ENCODE measurements at regions not wholly inside any gene's neighbourhood (a gene's known extent, or its start where the extent isn't known, plus 50 kb on each side); places are given as distances from the start of the nearest gene placed in this dataset.

DNA sequence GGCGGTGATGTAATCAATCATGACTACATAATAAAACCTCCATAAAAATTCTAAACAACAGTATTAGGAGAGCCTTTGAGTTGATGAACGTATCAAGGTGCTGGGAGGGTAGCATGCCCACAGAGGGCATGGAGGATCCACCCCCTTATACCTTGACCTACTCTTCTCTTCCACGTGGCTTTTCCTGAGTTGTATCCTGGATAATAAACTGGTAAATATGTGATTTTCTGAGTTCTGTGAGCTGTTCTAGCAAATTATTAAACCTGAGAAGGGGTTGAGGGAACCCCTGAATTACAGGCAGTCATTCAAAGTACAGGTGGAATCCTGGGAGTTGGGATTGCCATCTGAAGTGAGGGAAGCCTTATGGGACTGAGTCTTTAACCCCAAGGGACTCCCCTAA, 446.9 kb downstream of the DYNC2H1 start:
- CTCF ChIA-PET: interaction anchor here (0.9 to 1.5 kb wide), 2 partner anchors 10 to 44 kb away, joined by 3 to 5 read pairs; no protein-coding TSS in a partner anchor
- DNase-seq (ENCODE audit: extremely low spot score): no peak
- POLR2A ChIA-PET: no interaction called here
- TF ChIP-seq, protein P1, sequence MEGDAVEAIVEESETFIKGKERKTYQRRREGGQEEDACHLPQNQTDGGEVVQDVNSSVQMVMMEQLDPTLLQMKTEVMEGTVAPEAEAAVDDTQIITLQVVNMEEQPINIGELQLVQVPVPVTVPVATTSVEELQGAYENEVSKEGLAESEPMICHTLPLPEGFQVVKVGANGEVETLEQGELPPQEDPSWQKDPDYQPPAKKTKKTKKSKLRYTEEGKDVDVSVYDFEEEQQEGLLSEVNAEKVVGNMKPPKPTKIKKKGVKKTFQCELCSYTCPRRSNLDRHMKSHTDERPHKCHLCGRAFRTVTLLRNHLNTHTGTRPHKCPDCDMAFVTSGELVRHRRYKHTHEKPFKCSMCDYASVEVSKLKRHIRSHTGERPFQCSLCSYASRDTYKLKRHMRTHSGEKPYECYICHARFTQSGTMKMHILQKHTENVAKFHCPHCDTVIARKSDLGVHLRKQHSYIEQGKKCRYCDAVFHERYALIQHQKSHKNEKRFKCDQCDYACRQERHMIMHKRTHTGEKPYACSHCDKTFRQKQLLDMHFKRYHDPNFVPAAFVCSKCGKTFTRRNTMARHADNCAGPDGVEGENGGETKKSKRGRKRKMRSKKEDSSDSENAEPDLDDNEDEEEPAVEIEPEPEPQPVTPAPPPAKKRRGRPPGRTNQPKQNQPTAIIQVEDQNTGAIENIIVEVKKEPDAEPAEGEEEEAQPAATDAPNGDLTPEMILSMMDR (IDR thresholded peaks at IDR 0.05; ENCODE audit: control extremely low read depth, extremely low read depth, low read depth, missing control alignments): no peak

DNA sequence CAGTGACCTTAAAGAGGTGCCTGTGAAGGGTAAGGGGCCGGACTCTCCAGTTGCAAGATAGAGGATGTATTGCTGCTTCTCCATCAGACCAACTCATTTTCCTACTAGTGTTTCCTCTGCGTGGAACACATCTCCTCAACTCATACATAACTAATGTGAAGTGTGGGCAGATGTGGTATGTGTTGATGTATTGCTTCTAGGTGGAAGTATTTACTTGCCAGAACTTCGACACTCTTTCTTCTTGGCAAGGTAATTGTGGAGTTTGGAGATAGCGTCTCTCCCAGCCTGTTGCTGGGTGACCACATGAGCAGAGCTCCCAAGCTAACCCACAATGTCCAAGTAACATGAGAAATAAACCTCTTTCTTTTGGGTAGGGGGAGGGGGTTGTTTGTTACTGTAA, 456.9 kb downstream of the DYNC2H1 start:
- TF ChIP-seq, protein P1 (IDR thresholded peaks at IDR 0.05; ENCODE audit: control extremely low read depth, extremely low read depth, low read depth, missing control alignments): no peak
- POLR2A ChIA-PET: no interaction called here
- no peak for DNase-seq (ENCODE audit: extremely low spot score)
- CTCF ChIA-PET: no interaction called here

DNA sequence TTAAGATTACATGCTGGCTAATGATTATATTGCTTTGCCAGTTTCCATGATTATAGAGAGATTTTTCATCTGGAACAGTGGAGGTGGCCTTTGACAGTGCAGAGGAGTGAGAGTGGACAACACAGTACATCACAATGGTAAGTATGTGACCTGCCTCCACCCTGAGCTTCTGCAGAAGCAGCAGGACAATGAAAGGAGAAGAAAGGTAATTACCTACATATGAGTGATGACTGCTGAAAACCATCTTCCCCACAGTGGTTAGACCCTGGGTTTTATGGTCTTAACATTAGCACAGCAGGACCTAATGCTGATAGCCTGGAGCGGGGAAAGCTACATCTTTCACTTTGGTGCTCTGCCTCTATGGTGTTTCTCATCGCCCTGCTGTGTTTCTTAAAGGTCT, 454.7 kb upstream of the DDI1 start:
- TF ChIP-seq, protein P1 (IDR thresholded peaks at IDR 0.05; ENCODE audit: control extremely low read depth, extremely low read depth, low read depth, missing control alignments): no peak
- ChIA-PET CTCF (interaction anchor here (1.0 kb wide), 1 partner anchor 12 kb away, joined by 3 read pairs; no protein-coding TSS in a partner anchor), POLR2A (no interaction called here)
- DNase-seq (ENCODE audit: extremely low spot score): no peak

DNA sequence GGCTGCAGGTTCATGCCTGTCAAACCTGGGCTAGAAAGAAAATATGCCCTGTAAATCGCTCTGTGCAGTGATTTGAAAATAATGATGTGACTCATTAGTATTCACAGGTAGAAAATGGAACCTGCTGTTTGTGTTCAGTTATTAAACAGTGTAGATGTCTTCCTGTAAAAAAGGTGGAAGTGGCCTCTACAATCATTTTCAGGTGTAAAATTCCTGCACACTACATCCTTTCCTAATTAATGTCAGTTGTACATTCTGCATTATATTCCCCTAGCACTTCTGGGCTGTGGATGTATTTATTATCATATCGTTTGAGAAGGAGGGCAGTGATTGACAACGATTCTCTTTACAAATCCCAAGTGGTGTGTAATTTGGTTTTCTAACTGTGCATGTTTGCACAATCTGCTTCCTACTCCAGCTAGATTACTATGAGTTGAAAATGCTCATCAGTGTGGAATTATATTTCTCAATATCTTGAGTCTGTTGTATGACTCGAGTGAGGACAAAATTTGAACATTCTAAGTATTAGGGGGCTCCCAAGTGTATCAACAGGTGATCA, 454.0 kb upstream of the DDI1 start:
- no peak for DNase-seq (ENCODE audit: extremely low spot score)
- TF ChIP-seq, protein P1 (IDR thresholded peaks at IDR 0.05; ENCODE audit: control extremely low read depth, extremely low read depth, low read depth, missing control alignments): no peak
- ChIA-PET POLR2A (no interaction called here), CTCF (no interaction called here)

DNA sequence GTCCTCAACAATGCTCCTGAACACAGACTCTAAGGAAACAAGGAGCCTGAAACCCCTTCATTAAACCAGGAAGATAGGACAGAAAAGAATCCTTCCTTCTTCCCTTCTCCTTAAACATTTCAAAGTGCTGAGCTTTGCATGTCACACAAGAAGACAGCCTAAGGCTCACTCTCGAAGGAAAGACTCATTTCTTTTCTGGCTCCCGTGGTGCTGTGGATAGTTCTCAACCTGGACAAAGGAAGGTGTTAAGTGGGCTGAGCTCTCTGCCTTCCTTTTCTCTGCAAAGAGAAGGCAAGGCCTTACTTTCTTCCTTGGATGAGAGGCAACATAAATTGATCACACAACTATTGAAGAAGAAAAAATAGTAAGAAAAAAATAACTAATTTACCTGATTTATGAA, 452.4 kb upstream of the DDI1 start:
- TF ChIP-seq, protein P1 (IDR thresholded peaks at IDR 0.05; ENCODE audit: control extremely low read depth, extremely low read depth, low read depth, missing control alignments): no peak
- POLR2A ChIA-PET: no interaction called here
- CTCF ChIA-PET: interaction anchor here (1.0 kb wide), 1 partner anchor 17 kb away, joined by 4 read pairs; no protein-coding TSS in a partner anchor
- no peak for DNase-seq (ENCODE audit: extremely low spot score)

DNA sequence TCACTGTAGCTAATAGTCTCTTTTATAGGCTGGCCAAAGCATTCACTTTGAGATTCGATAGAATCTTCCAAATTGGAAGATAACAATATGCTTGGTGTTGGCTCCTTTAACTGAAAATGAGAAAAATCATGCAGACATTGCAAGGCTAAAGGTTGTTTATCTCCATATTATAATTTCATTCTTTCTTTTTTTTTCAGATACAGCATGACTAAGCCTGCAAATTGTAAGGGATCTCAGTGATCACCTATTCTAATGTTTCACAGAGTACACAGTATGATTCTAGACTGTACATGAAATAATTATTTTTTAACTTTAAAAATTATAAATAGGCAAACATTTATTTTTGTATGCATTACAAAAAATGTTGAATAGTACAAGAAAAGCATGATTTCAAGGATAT, 451.7 kb upstream of the DDI1 start:
- TF ChIP-seq, protein P1 (IDR thresholded peaks at IDR 0.05; ENCODE audit: control extremely low read depth, extremely low read depth, low read depth, missing control alignments): no peak
- CTCF ChIA-PET: no interaction called here
- DNase-seq (ENCODE audit: extremely low spot score): no peak
- POLR2A ChIA-PET: no interaction called here
